Esophagus muscularis mucosa (tissue), 4 donors: ENCODE measurements at regions not wholly inside any gene's neighbourhood (a gene's known extent, or its start where the extent isn't known, plus 50 kb on each side); places are given as distances from the start of the nearest gene placed in this dataset.

Source experiments
- CTCF ChIP-seq, 3 experiments: fragments of 200-600 bp in 2 of 3; fragments of 450-650 bp in 1 of 3; sonication (generic) in 2 of 3; IDR thresholded peaks; one replicate each; pipeline ENCODE4 v1.5.1; 2017 to 2019; ENCODE audit warnings: antibody characterized with exemption in 3 of 3, mild to moderate bottlenecking in 2 of 3, moderate library complexity in 1 of 3
- EP300 ChIP-seq: sonication (generic); formaldehyde crosslinking; IDR thresholded peaks from one replicate; pipeline ENCODE4 v1.6.1; 2017; ENCODE audit warnings: antibody characterized with exemption
- POLR2A ChIP-seq: fragments of 450-650 bp; IDR thresholded peaks from one replicate; pipeline ENCODE4 v1.6.1; 2017; ENCODE audit warnings: antibody characterized with exemption, moderate library complexity, mild to moderate bottlenecking, low read depth
- POLR2AphosphoS5 ChIP-seq, 2 donors: sonication (generic); formaldehyde crosslinking; IDR thresholded peaks; one replicate each; pipeline ENCODE4 v1.6.1; 2017; ENCODE audit warnings: antibody characterized with exemption in 2 of 2

- TF ChIP-seq CTCF (IDR thresholded peaks at IDR 0.05), result no peak
- TF ChIP-seq POLR2A, result no peak
- TF ChIP-seq POLR2AphosphoS5 (IDR thresholded peaks at IDR 0.05), result no peak
- no peak for TF ChIP-seq EP300
Measured at GRCh38 chr7:66466081-66466600, 162.5 kb upstream of the KCTD7 start.
